Vagina (tissue), 2 donors: ENCODE measurements at regions not wholly inside any gene's neighbourhood (a gene's known extent, or its start where the extent isn't known, plus 50 kb on each side); places are given as distances from the start of the nearest gene placed in this dataset.

Source experiments
- DNase-seq, 2 donors: peaks; one replicate each; pipeline ENCODE4 v3.0.0-alpha.2; 2017; ENCODE audit errors: extremely low spot score in 2 of 2
- H3K27ac ChIP-seq: fragments of 200-600 bp; sonication (generic); one replicate; pipeline ENCODE4 v1.5.1; 2019
- H3K27me3 ChIP-seq: fragments of 200-600 bp; sonication (generic); one replicate; pipeline ENCODE4 v1.5.1; 2019
- H3K36me3 ChIP-seq, 2 donors: fragments of 200-600 bp; sonication (generic); one replicate each; pipeline ENCODE4 v1.5.1; 2017 to 2019
- H3K4me1 ChIP-seq: fragments of 200-600 bp; sonication (generic); one replicate; pipeline ENCODE4 v1.5.1; 2019
- H3K4me3 ChIP-seq, 2 donors: fragments of 200-600 bp; sonication (generic); 1 replicate in 1 of 2; 2 replicates in 1 of 2; pipeline ENCODE4 v1.5.1; 2016 to 2019
- H3K9me3 ChIP-seq: fragments of 200-600 bp; sonication (generic); one replicate; pipeline ENCODE4 v1.5.1; 2019
- POLR2A ChIP-seq, 2 donors: fragments of 450-650 bp; IDR thresholded peaks; one replicate each; pipeline ENCODE4 v1.6.1; 2017; ENCODE audit warnings: antibody characterized with exemption in 2 of 2, mild to moderate bottlenecking in 2 of 2, moderate library complexity in 2 of 2
- POLR2AphosphoS5 ChIP-seq, 2 donors: sonication (generic); formaldehyde crosslinking; IDR thresholded peaks; one replicate each; pipeline ENCODE4 v1.9.0; 2017; ENCODE audit warnings: antibody characterized with exemption in 2 of 2, mild to moderate bottlenecking in 2 of 2, low read depth in 1 of 2; ENCODE audit not compliant: insufficient read depth in 1 of 2
- intact Hi-C: fragments of 100-400 bp; cut with DNase I; formaldehyde crosslinking; loops from one replicate; pipeline ENCODE4 v1.15.1; 2023
- TF ChIP-seq, protein P1 (sequence below), 3 experiments: fragments of 450-650 bp in 2 of 3; fragments of 200-600 bp in 1 of 3; sonication (generic) in 1 of 3; IDR thresholded peaks; one replicate each; pipeline ENCODE4 v1.5.1; 2017 to 2019; ENCODE audit warnings: antibody characterized with exemption in 3 of 3, mild to moderate bottlenecking in 2 of 3, moderate library complexity in 2 of 3

DNA sequence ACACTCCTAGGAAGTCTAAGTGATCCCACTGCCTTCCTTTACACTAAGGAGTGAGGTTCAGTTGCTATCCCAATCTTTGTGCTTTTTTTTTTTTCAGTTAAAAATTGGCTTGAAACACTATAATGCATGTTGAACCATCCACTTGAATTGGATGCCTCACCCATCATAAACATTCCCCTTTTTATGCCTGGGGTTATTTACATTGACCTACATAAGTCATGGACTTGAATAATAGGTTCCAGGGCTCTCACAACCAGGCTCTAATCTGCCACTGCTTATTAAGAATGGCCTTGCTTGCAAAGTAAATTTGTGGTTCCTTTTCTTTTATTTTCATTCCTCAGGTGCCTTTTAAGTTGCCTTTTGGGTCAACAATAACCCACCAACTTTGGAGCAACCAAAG lies 236.1 kb upstream of the MEIS1 start:
- no peaks in the 10 kb centered on the region for H3K27me3 ChIP-seq
- H3K4me3 ChIP-seq: no peak overlapping the region
- TF ChIP-seq POLR2A (IDR thresholded peaks at IDR 0.05) (no peak), POLR2AphosphoS5 (IDR thresholded peaks at IDR 0.05; ENCODE audit: insufficient read depth in 1 of 2, low read depth in 1 of 2) (no peak)
- TF ChIP-seq, protein P1, sequence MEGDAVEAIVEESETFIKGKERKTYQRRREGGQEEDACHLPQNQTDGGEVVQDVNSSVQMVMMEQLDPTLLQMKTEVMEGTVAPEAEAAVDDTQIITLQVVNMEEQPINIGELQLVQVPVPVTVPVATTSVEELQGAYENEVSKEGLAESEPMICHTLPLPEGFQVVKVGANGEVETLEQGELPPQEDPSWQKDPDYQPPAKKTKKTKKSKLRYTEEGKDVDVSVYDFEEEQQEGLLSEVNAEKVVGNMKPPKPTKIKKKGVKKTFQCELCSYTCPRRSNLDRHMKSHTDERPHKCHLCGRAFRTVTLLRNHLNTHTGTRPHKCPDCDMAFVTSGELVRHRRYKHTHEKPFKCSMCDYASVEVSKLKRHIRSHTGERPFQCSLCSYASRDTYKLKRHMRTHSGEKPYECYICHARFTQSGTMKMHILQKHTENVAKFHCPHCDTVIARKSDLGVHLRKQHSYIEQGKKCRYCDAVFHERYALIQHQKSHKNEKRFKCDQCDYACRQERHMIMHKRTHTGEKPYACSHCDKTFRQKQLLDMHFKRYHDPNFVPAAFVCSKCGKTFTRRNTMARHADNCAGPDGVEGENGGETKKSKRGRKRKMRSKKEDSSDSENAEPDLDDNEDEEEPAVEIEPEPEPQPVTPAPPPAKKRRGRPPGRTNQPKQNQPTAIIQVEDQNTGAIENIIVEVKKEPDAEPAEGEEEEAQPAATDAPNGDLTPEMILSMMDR (IDR thresholded peaks at IDR 0.05): no peak
- no peaks in the 10 kb centered on the region for H3K36me3 ChIP-seq
- H3K9me3 ChIP-seq: no peaks in the 10 kb centered on the region
- DNase-seq: no peak
- no peak overlapping the region for H3K27ac ChIP-seq
- intact Hi-C loops: no loop called here
- H3K4me1 ChIP-seq: no peaks in the 10 kb centered on the region

GRCh38 chr2:66192888-66193287 lies 242.0 kb upstream of the MEIS1 start:
- Histone ChIP-seq H3K4me1 (no peaks in the 10 kb centered on the region), H3K27ac (no peak overlapping the region), H3K27me3 (no peaks in the 10 kb centered on the region), H3K4me3 (no peak overlapping the region), H3K36me3 (no peaks in the 10 kb centered on the region), H3K9me3 (no peaks in the 10 kb centered on the region)
- TF ChIP-seq POLR2A (IDR thresholded peaks at IDR 0.05) (no peak), POLR2AphosphoS5 (IDR thresholded peaks at IDR 0.05; ENCODE audit: insufficient read depth in 1 of 2, low read depth in 1 of 2) (no peak)
- TF ChIP-seq, protein P1 (IDR thresholded peaks at IDR 0.05): no peak
- intact Hi-C loops: no loop called here
- DNase-seq: no peak

- Histone ChIP-seq H3K27ac (no peak overlapping the region), H3K27me3 (no peaks in the 10 kb centered on the region), H3K4me1 (peaks cover 4% of the 10 kb centered on the region), H3K9me3 (no peaks in the 10 kb centered on the region), H3K4me3 (no peak overlapping the region), H3K36me3 (no peaks in the 10 kb centered on the region)
- intact Hi-C loops: no loop called here
- DNase-seq: no peak
- TF ChIP-seq POLR2AphosphoS5 (IDR thresholded peaks at IDR 0.05; ENCODE audit: insufficient read depth in 1 of 2, low read depth in 1 of 2) (no peak), POLR2A (IDR thresholded peaks at IDR 0.05) (no peak)
- TF ChIP-seq, protein P1 (IDR thresholded peaks at IDR 0.05): no peak
Observed at GRCh38 chr2:66191311-66191710, 243.6 kb upstream of the MEIS1 start.

GRCh38 chr2:66189553-66189952 lies 245.4 kb upstream of the MEIS1 start:
- intact Hi-C loops: no loop called here
- H3K27ac ChIP-seq: no peak overlapping the region
- no peaks in the 10 kb centered on the region for H3K27me3 ChIP-seq
- H3K4me3 ChIP-seq: no peak overlapping the region
- H3K9me3 ChIP-seq: no peaks in the 10 kb centered on the region
- no peak for DNase-seq
- TF ChIP-seq, protein P1 (IDR thresholded peaks at IDR 0.05): no peak
- peak in 1 of 2 donors; percentile 73 for TF ChIP-seq POLR2AphosphoS5 (IDR thresholded peaks at IDR 0.05; ENCODE audit: insufficient read depth in 1 of 2, low read depth in 1 of 2)
- H3K4me1 ChIP-seq: peaks cover 4% of the 10 kb centered on the region
- H3K36me3 ChIP-seq: no peaks in the 10 kb centered on the region

- Histone ChIP-seq H3K9me3 (no peaks in the 10 kb centered on the region), H3K4me3 (no peak overlapping the region), H3K27ac (no peak overlapping the region), H3K27me3 (no peaks in the 10 kb centered on the region), H3K4me1 (peaks cover 4% of the 10 kb centered on the region), H3K36me3 (no peaks in the 10 kb centered on the region)
- no peak for DNase-seq
- intact Hi-C loops: no loop called here
- TF ChIP-seq POLR2A (IDR thresholded peaks at IDR 0.05) (no peak), POLR2AphosphoS5 (IDR thresholded peaks at IDR 0.05; ENCODE audit: insufficient read depth in 1 of 2, low read depth in 1 of 2) (no peak)
- TF ChIP-seq, protein P1 (IDR thresholded peaks at IDR 0.05): no peak
Observed at GRCh38 chr2:66186537-66186936, 248.4 kb upstream of the MEIS1 start.
